MCF 10A (cell line): ENCODE measurements at regions not wholly inside any gene's neighbourhood (a gene's known extent, or its start where the extent isn't known, plus 50 kb on each side); places are given as distances from the start of the nearest gene placed in this dataset.
"Not testable (repeated sequence)": the region's sequence is repeated elsewhere in the genome, so short reads cannot be mapped to it uniquely, and the experiment has no call there.

Experiments used
- BruUV-seq: library from RNA; stranded (reverse); fragments of 400-500 nt; replicated peaks from 2 replicates; lab custom pipeline; 2021; lab: Mats Ljungman, UMichigan
- CTCF ChIA-PET: fragments of 300-600 bp; sonication (Branson Sonifier 250); formaldehyde crosslinking; extraction: SDS; loops from one replicate; lab custom pipeline; 2021; ENCODE audit warnings: antibody characterized with exemption, inconsistent platforms; lab: Yijun Ruan, JAX
- POLR2A ChIA-PET: fragments of 300-600, 350-650 bp; sonication (Branson Sonifier 250); formaldehyde crosslinking; extraction: SDS; loops from one replicate; lab custom pipeline; 2020; ENCODE audit warnings: antibody characterized with exemption, inconsistent platforms; lab: Yijun Ruan, JAX
- DNase-seq: peaks from one replicate; pipeline ENCODE4 v3.0.0-alpha.2; 2018; ENCODE audit not compliant: unreplicated experiment
- H3K27ac Mint-ChIP-seq: one replicate; pipeline ENCODE4 v1.8.0; 2022; ENCODE audit warnings: mild to moderate bottlenecking, low read depth, mixed read lengths; ENCODE audit not compliant: unreplicated experiment
- H3K27me3 Mint-ChIP-seq: one replicate; pipeline ENCODE4 v1.8.0; 2022; ENCODE audit warnings: mixed read lengths; ENCODE audit not compliant: insufficient read depth, unreplicated experiment
- H3K36me3 Mint-ChIP-seq: one replicate; pipeline ENCODE4 v1.8.0; 2022; ENCODE audit warnings: mild to moderate bottlenecking, moderate library complexity, mixed read lengths; ENCODE audit not compliant: insufficient read depth, unreplicated experiment
- H3K4me1 Mint-ChIP-seq: one replicate; pipeline ENCODE4 v1.8.0; 2022; ENCODE audit warnings: mixed read lengths; ENCODE audit not compliant: insufficient read depth, unreplicated experiment
- H3K4me3 Mint-ChIP-seq: one replicate; pipeline ENCODE4 v1.8.0; 2022; ENCODE audit warnings: mild to moderate bottlenecking, moderate library complexity, mixed read lengths; ENCODE audit not compliant: unreplicated experiment
- H3K9me3 Mint-ChIP-seq: one replicate; pipeline ENCODE4 v1.8.0; 2022; ENCODE audit warnings: mixed read lengths; ENCODE audit not compliant: unreplicated experiment
- CTCF ChIP-seq: fragments of 200-600 bp; IDR thresholded peaks from one replicate; pipeline ENCODE4 v1.8.0; 2022; ENCODE audit warnings: antibody characterized with exemption, mild to moderate bottlenecking; ENCODE audit not compliant: unreplicated experiment
- intact Hi-C: fragments of 100-400 bp; cut with micrococcal nuclease; formaldehyde crosslinking; loops from 2 replicates; pipeline ENCODE4 v1.14.1; 2022

GRCh38 chr5:44532981-44533380, 143.8 kb upstream of the FGF10 start:
- CTCF ChIA-PET: interaction anchor here (0.6 kb wide), 1 partner anchor 241 kb away, joined by 3 read pairs; no protein-coding TSS in a partner anchor
- no peak for TF ChIP-seq CTCF
- intact Hi-C loops: no loop called here
- no peak for DNase-seq
- no TSS peak for BruUV-seq
- H3K9me3 Mint-ChIP-seq: no peaks in the 10 kb centered on the region
- H3K4me1 Mint-ChIP-seq: peaks cover 5% of the 10 kb centered on the region
- H3K27me3 Mint-ChIP-seq: no peaks in the 10 kb centered on the region
- POLR2A ChIA-PET: no interaction called here
- H3K4me3 Mint-ChIP-seq: no peak overlapping the region
- H3K36me3 Mint-ChIP-seq: no peaks in the 10 kb centered on the region
- peak overlapping the region; percentile 16 for H3K27ac Mint-ChIP-seq

DNA sequence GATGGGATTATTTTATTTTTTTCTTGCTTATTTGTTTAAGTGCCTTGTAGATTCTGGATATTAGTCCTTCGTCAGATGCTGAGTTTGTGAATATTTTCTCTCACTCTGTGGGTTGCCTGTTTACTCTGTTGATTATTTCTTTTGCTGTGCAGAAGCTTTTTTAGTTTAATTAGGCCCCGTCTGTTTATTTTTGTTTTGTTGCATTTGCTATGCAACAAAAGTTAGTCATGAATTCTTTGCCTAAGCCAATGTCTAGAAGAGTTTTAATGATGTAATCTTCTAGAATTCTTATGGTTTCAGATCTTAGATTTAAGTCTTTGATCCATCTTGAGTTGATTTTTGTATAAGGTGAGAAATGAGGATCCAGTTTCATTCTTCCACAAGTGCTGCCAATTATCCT, 142.5 kb upstream of the FGF10 start:
- BruUV-seq, H3K27me3 Mint-ChIP-seq, H3K9me3 Mint-ChIP-seq, DNase-seq, H3K4me1 Mint-ChIP-seq, H3K4me3 Mint-ChIP-seq, H3K27ac Mint-ChIP-seq, intact Hi-C loops, POLR2A ChIA-PET, H3K36me3 Mint-ChIP-seq: not testable (repeated sequence)
- CTCF ChIA-PET: interaction anchor here (0.7 kb wide), 1 partner anchor 154 kb away, joined by 4 read pairs; no protein-coding TSS in a partner anchor

- H3K36me3 Mint-ChIP-seq, H3K27ac Mint-ChIP-seq, H3K27me3 Mint-ChIP-seq, intact Hi-C loops, POLR2A ChIA-PET, BruUV-seq, H3K9me3 Mint-ChIP-seq, DNase-seq, H3K4me3 Mint-ChIP-seq, H3K4me1 Mint-ChIP-seq: not testable (repeated sequence)
- CTCF ChIA-PET: interaction anchor here (2.2 kb wide), 1 partner anchor 243 kb away, joined by 10 read pairs; no protein-coding TSS in a partner anchor
These were observed 141.6 kb upstream of the FGF10 start for GRCh38 chr5:44530783-44531182.

DNA sequence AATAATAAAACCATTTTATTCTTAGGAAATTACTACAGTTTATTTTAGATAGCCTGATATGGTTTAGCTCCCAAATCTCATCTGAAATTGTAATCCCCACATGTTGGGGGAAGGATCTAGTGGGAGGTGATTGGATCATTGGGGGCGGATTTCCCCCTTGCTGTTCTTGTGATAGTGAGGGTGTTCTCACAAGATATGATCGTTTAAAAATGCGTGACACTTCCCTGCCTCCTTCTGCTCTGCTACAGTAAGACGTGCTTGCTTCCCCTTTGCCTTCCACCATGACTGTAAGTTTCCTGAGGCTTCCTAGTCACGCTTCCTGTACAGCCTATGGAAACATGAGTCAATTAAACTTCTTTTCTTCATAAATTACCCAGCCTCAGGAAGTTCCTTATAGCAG, 122.4 kb upstream of the FGF10 start:
- no peaks in the 10 kb centered on the region for H3K27me3 Mint-ChIP-seq
- POLR2A ChIA-PET: no interaction called here
- CTCF ChIA-PET: interaction anchor here (1.1 kb wide), 1 partner anchor 11 kb away, joined by 3 read pairs; no protein-coding TSS in a partner anchor

DNA sequence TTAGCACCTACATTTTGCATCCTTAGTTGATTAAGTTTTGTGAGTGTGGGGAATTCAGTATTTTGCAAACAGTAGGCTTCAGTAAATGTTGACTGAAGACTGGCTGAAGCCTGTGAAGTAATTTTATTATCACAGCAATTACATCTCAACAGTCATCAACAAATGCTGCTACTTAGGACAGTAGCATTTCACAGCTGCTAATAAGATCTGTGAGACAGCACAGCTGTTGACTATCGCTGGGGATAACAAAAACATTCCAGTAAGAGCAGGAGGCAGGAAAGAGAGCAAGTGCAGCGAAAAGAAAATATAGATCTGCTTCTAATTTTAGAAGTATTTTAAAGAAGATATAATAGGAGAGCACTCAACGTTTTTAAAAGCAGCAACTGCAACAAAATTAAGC, 117.3 kb upstream of the FGF10 start:
- Mint-ChIP-seq H3K27ac (no peak overlapping the region), H3K27me3 (no peaks in the 10 kb centered on the region), H3K4me3 (no peak overlapping the region), H3K9me3 (no peaks in the 10 kb centered on the region), H3K4me1 (no peaks in the 10 kb centered on the region), H3K36me3 (no peaks in the 10 kb centered on the region)
- BruUV-seq: no TSS peak
- ChIA-PET CTCF (interaction anchor here (0.6 kb wide), 1 partner anchor 739 kb away, joined by 3 read pairs; no protein-coding TSS in a partner anchor), POLR2A (no interaction called here)
- no peak for TF ChIP-seq CTCF
- DNase-seq: no peak
- intact Hi-C loops: no loop called here

More for the DNA sequence above, 122.4 kb upstream of the FGF10 start:
- intact Hi-C loops: no loop called here
- Mint-ChIP-seq H3K27ac (no peak overlapping the region), H3K4me3 (no peak overlapping the region), H3K9me3 (no peaks in the 10 kb centered on the region), H3K36me3 (no peaks in the 10 kb centered on the region), H3K4me1 (no peaks in the 10 kb centered on the region)
- no TSS peak for BruUV-seq
- no peak for TF ChIP-seq CTCF
- no peak for DNase-seq
